Stomach (tissue), 8 donors: ENCODE measurements at regions not wholly inside any gene's neighbourhood (a gene's known extent, or its start where the extent isn't known, plus 50 kb on each side); places are given as distances from the start of the nearest gene placed in this dataset.

ENCODE experiments used
- DNase-seq, 2 donors: peaks; one replicate each; pipeline versions ENCODE4 v3.0.0 to v3.0.0-alpha.2; 2013 to 2019
- H3K27ac ChIP-seq, 5 donors: fragments of 200-600 bp in 4 of 5; sonication (generic) in 4 of 5; one replicate each; pipeline ENCODE4 v1.5.1; 2013 to 2019; ENCODE audit warnings: mild to moderate bottlenecking in 1 of 5, moderate library complexity in 1 of 5
- H3K27me3 ChIP-seq, 3 donors: fragments of 200-600 bp; sonication (generic); one replicate each; pipeline ENCODE4 v1.5.1; 2017 to 2019; ENCODE audit warnings: mixed run types in 1 of 3
- H3K36me3 ChIP-seq, 4 donors: fragments of 200-600 bp; sonication (generic); 1 replicate in 3 of 4; 2 replicates in 1 of 4; pipeline ENCODE4 v1.5.1; 2016 to 2019
- H3K4me1 ChIP-seq, 4 donors: fragments of 200-600 bp; sonication (generic); one replicate each; pipeline ENCODE4 v1.5.1; 2016 to 2019
- H3K4me3 ChIP-seq, 4 donors: fragments of 200-600 bp; sonication (generic) in 3 of 4; one replicate each; pipeline ENCODE4 v1.5.1; 2016 to 2019; ENCODE audit warnings: mild to moderate bottlenecking in 1 of 4
- H3K9me3 ChIP-seq, 4 donors: fragments of 200-600 bp; sonication (generic); one replicate each; pipeline ENCODE4 v1.5.1; 2016 to 2019
- CTCF ChIP-seq, 7 experiments: fragments of 450-650 bp in 4 of 7; fragments of 200-600 bp in 3 of 7; sonication (generic) in 3 of 7; IDR thresholded peaks; one replicate each; pipeline ENCODE4 v1.5.1; 2016 to 2019; ENCODE audit warnings: antibody characterized with exemption in 7 of 7, control low read depth in 2 of 7, mild to moderate bottlenecking in 1 of 7
- EP300 ChIP-seq: sonication (generic); formaldehyde crosslinking; IDR thresholded peaks from one replicate; pipeline ENCODE4 v1.6.1; 2017; ENCODE audit warnings: antibody characterized with exemption
- POLR2A ChIP-seq, 4 donors: fragments of 450-650 bp; IDR thresholded peaks; one replicate each; pipeline ENCODE4 v1.6.1; 2016; ENCODE audit warnings: antibody characterized with exemption in 4 of 4, control low read depth in 2 of 4, mild to moderate bottlenecking in 1 of 4, moderate library complexity in 1 of 4
- POLR2AphosphoS5 ChIP-seq, 3 donors: sonication (generic); formaldehyde crosslinking; IDR thresholded peaks; one replicate each; pipeline ENCODE4 v1.6.1; 2016; ENCODE audit warnings: antibody characterized with exemption in 3 of 3
- WGBS, 5 donors: extraction: QIAGEN DNeasy Blood & Tissue Kit in 3 of 5; methylation state at CpG; one replicate each; pipeline versions ENCODE4 v1.1.5 to v1.1.7; 2013 to 2018; 5-methylcytosine and 5-hydroxymethylcytosine counted together
- intact Hi-C: fragments of 100-400 bp; cut with DNase I; formaldehyde crosslinking; loops from one replicate; pipeline ENCODE4 v1.15.1; 2023; ENCODE audit warnings: low total_unique reads
- small RNA-seq, 4 donors: library from RNA; depleted of rRNA; stranded (forward); fragments of <200 nt; gene quantifications; one replicate each; pipeline ENCODE3, GENCODE V24; 2016
- donor health status: healthy with polysubstance abuse.
- donor health status: Bipolar disorder and iron deficiency.
- donor health status: healthy.

DNA sequence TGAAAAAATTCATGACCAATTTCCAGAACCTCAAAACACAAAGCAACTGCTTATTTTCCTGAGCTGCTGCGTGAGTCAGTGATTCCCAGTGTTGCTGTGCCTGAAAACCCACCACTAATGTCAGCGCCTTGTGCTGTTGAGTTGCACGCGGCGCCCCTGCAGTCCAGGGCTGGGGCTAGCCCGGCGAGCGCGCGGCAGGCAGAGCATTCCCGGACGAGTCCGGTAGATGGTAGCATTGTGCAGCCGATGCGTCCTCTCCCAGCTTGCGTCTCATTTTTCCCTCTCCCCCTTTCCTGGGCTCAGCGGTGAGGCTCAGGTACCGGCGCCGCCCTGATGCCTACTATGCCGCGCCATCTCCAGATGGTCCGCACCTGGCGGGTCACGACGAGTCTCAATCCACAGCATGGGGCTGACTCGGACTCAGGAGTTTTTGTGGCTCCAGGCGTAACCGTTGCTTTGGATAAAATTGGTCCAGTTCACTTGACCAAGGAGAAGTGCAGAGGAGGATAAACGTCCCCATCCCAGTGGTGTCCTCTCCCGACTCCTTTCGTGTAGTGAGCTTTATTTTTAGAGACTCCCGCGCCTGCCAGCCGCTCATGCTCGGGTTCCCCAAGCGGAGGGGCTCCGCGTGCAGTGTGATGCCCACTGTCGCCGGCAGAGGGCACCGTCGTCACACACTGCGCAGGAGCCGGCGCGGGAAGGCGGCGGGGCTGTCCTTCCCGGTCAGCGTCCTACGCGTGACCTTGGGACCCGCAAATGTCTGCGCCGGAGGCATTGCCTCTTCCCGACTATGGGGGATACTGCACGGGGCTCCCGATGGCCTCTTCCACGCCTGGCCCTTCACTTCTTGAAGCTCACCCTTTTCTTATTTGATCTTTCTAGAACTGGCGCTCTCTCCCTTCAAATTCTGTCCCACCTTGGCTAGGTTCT is 53.6 kb upstream of the IGFBP7 start:
- H3K4me1 ChIP-seq = peaks cover 4 to 14% (median 9%) of the 10 kb centered on the region in 4 donors
- H3K27ac ChIP-seq = peak overlapping the region; percentile 19 to 79 (median 61)
- TF ChIP-seq POLR2AphosphoS5 (IDR thresholded peaks at IDR 0.05) (peak in 1 of 3 donors; percentile 33), POLR2A (IDR thresholded peaks at IDR 0.05) (no peak), CTCF (IDR thresholded peaks at IDR 0.05) (peak in 5 of 7 experiments; percentile 45 to 93 (median 84)), EP300 (no peak)
- peak; percentile 77 to 94 for DNase-seq
- H3K4me3 ChIP-seq = peak overlapping the region; percentile 55 to 67 (median 61)
- intact Hi-C loops = no loop called here
- peaks cover 0 to 4% (median 2%) of the 10 kb centered on the region in 3 donors for H3K27me3 ChIP-seq
- 2 to 3% (median 3%) methylated on average over 47 to 61 of the region's 61 CpGs for WGBS, 5 donors
- H3K36me3 ChIP-seq = no peaks in the 10 kb centered on the region
- H3K9me3 ChIP-seq = no peaks in the 10 kb centered on the region

GRCh38 chr4:57162499-57163019 is 52.4 kb upstream of the IGFBP7 start:
- intact Hi-C loops = no loop called here

More at GRCh38 chr4:57162499-57163019, 52.4 kb upstream of the IGFBP7 start:
- TF ChIP-seq CTCF (IDR thresholded peaks at IDR 0.05) = no peak
- no peak for TF ChIP-seq POLR2AphosphoS5 (IDR thresholded peaks at IDR 0.05)
- no peak for TF ChIP-seq POLR2A (IDR thresholded peaks at IDR 0.05)
- no peak for TF ChIP-seq EP300
- Histone ChIP-seq H3K36me3 (no peaks in the 10 kb centered on the region), H3K9me3 (no peaks in the 10 kb centered on the region), H3K4me3 (no peak overlapping the region), H3K27me3 (peaks cover 0 to 4% (median 2%) of the 10 kb centered on the region in 3 donors), H3K4me1 (peaks cover 4 to 14% (median 9%) of the 10 kb centered on the region in 4 donors), H3K27ac (no peak overlapping the region)
- DNase-seq = no peak

Small RNA genes in the stretch of these regions (small RNA-seq; reads per million reads assigned to genes)
- 0 reads per million in 4 donors for gene SRIP1
